Liver (tissue), 7 donors: ENCODE measurements at regions not wholly inside any gene's neighbourhood (a gene's known extent, or its start where the extent isn't known, plus 50 kb on each side); places are given as distances from the start of the nearest gene placed in this dataset.

Experiments used
- DNase-seq: peaks from one replicate; pipeline ENCODE4 v3.0.0-alpha.2; 2017; ENCODE audit warnings: low spot score
- H3K27ac ChIP-seq, 2 donors: one replicate each; pipeline ENCODE4 v1.7.0; 2013; ENCODE audit warnings: inconsistent platforms in 2 of 2, low read length in 2 of 2, control low read depth in 1 of 2, low read depth in 1 of 2, mild to moderate bottlenecking in 1 of 2
- H3K27me3 ChIP-seq, 4 donors: one replicate each; pipeline versions ENCODE4 v1.6.1 to v1.7.0; 2013; ENCODE audit warnings: low read length in 3 of 4, inconsistent platforms in 1 of 4, mild to moderate bottlenecking in 1 of 4, moderate library complexity in 1 of 4; ENCODE audit not compliant: control insufficient read depth in 4 of 4, insufficient read depth in 4 of 4
- H3K36me3 ChIP-seq, 4 donors: one replicate each; pipeline versions ENCODE4 v1.6.1 to v1.7.0; 2013; ENCODE audit warnings: low read length in 3 of 4, mild to moderate bottlenecking in 3 of 4, low read depth in 1 of 4, moderate library complexity in 1 of 4; ENCODE audit not compliant: control insufficient read depth in 4 of 4, insufficient read depth in 3 of 4
- H3K4me1 ChIP-seq, 4 donors: one replicate each; pipeline versions ENCODE4 v1.6.1 to v1.7.0; 2013; ENCODE audit warnings: low read length in 3 of 4, mild to moderate bottlenecking in 3 of 4, moderate library complexity in 1 of 4; ENCODE audit not compliant: control insufficient read depth in 4 of 4, insufficient read depth in 4 of 4
- H3K4me3 ChIP-seq, 3 donors: one replicate each; pipeline versions ENCODE4 v1.6.1 to v1.7.0; 2013; ENCODE audit warnings: low read length in 3 of 3, control low read depth in 1 of 3, low read depth in 1 of 3, mild to moderate bottlenecking in 1 of 3
- H3K9ac ChIP-seq, 2 donors: one replicate each; pipeline ENCODE4 v1.7.0; 2013; ENCODE audit warnings: low read length in 2 of 2, mild to moderate bottlenecking in 2 of 2, moderate library complexity in 2 of 2, control low read depth in 1 of 2, low read depth in 1 of 2
- H3K9me3 ChIP-seq, 4 donors: one replicate each; pipeline versions ENCODE4 v1.6.1 to v1.7.0; 2013; ENCODE audit warnings: low read length in 3 of 4; ENCODE audit not compliant: control insufficient read depth in 4 of 4
- ATF3 ChIP-seq: IDR thresholded peaks from 2 replicates; pipeline ENCODE4 v1.6.1; 2016; ENCODE audit warnings: antibody characterized with exemption
- EGR1 ChIP-seq, 2 donors: IDR thresholded peaks; 2 replicates each; pipeline ENCODE4 v1.6.1; 2016 to 2018; ENCODE audit warnings: antibody characterized with exemption in 2 of 2, low read depth in 2 of 2
- FOXA1 ChIP-seq: IDR thresholded peaks from 2 replicates; pipeline ENCODE4 v1.6.1; 2016; ENCODE audit warnings: antibody characterized with exemption
- FOXA2 ChIP-seq: IDR thresholded peaks from 2 replicates; pipeline ENCODE4 v1.6.1; 2016; ENCODE audit warnings: antibody characterized with exemption
- GABPA ChIP-seq, 2 donors: IDR thresholded peaks in 1 of 2; conservative IDR thresholded peaks in 1 of 2; 2 replicates each; pipeline ENCODE4 v1.6.1; 2016; ENCODE audit warnings: antibody characterized with exemption in 2 of 2, mild to moderate bottlenecking in 1 of 2, moderate library complexity in 1 of 2
- HNF4A ChIP-seq, 2 donors: conservative IDR thresholded peaks; 2 replicates each; pipeline ENCODE4 v1.6.1; 2016; ENCODE audit warnings: antibody characterized with exemption in 2 of 2, mild to moderate bottlenecking in 2 of 2
- HNF4G ChIP-seq: IDR thresholded peaks from 2 replicates; pipeline ENCODE4 v1.6.1; 2016; ENCODE audit warnings: antibody characterized with exemption
- MAX ChIP-seq: IDR thresholded peaks from 2 replicates; pipeline ENCODE4 v1.6.1; 2016; ENCODE audit warnings: antibody characterized with exemption
- NR2F2 ChIP-seq: IDR thresholded peaks from 2 replicates; pipeline ENCODE4 v1.6.1; 2016; ENCODE audit warnings: antibody characterized with exemption
- RAD21 ChIP-seq, 2 donors: IDR thresholded peaks; 2 replicates each; pipeline ENCODE4 v1.6.1; 2016; ENCODE audit warnings: antibody characterized with exemption in 2 of 2, mild to moderate bottlenecking in 2 of 2
- REST ChIP-seq: IDR thresholded peaks from 2 replicates; pipeline ENCODE4 v1.6.1; 2016; ENCODE audit warnings: antibody characterized with exemption, mild to moderate bottlenecking
- RXRA ChIP-seq, 2 donors: IDR thresholded peaks; 2 replicates each; pipeline ENCODE4 v1.6.1; 2017 to 2018; ENCODE audit warnings: antibody characterized with exemption in 2 of 2, mild to moderate bottlenecking in 1 of 2
- SP1 ChIP-seq: IDR thresholded peaks from 2 replicates; pipeline ENCODE4 v1.6.1; 2018; ENCODE audit warnings: antibody characterized with exemption, mild to moderate bottlenecking
- TAF1 ChIP-seq: conservative IDR thresholded peaks from 2 replicates; pipeline ENCODE4 v1.6.1; 2016; ENCODE audit warnings: antibody characterized with exemption, mild to moderate bottlenecking
- YY1 ChIP-seq: IDR thresholded peaks from 2 replicates; pipeline ENCODE4 v1.6.1; 2016; ENCODE audit warnings: antibody characterized with exemption, mild to moderate bottlenecking
- ZBTB33 ChIP-seq: IDR thresholded peaks from 2 replicates; pipeline ENCODE4 v1.6.1; 2016; ENCODE audit warnings: antibody characterized with exemption
- WGBS: extraction: QIAGEN DNeasy Blood & Tissue Kit; methylation state at CpG from one replicate; pipeline ENCODE4 v1.1.7; 2013; 5-methylcytosine and 5-hydroxymethylcytosine counted together
- donor health status: healthy.
- donor health status: healthy.
- donor health status: healthy.
- donor health status: healthy.

GRCh38 chr4:175048906-175049305 lies 130.7 kb downstream of the ADAM29 start:
- H3K9ac ChIP-seq: no peak overlapping the region
- no peaks in the 10 kb centered on the region for H3K36me3 ChIP-seq
- DNase-seq: no peak
- H3K9me3 ChIP-seq: no peaks in the 10 kb centered on the region
- 67% methylated on average over 4 of the region's 4 CpGs for WGBS
- H3K4me3 ChIP-seq: no peak overlapping the region
- H3K4me1 ChIP-seq: no peaks in the 10 kb centered on the region
- H3K27ac ChIP-seq: no peak overlapping the region
- no peaks in the 10 kb centered on the region for H3K27me3 ChIP-seq
- TF ChIP-seq SP1 (no peak), TAF1 (no peak), RXRA (IDR thresholded peaks at IDR 0.05) (no peak), RAD21 (IDR thresholded peaks at IDR 0.05) (no peak), FOXA1 (no peak), GABPA (IDR thresholded peaks at IDR 0.05 in 1 of 2, conservative IDR thresholded peaks at IDR 0.05 in 1 of 2) (no peak), MAX (no peak), REST (no peak), HNF4G (no peak), ATF3 (no peak), ZBTB33 (no peak), FOXA2 (no peak), YY1 (no peak), NR2F2 (no peak)

GRCh38 chr4:175051974-175052373 lies 133.8 kb downstream of the ADAM29 start:
- TF ChIP-seq FOXA2: no peak
- no peak for TF ChIP-seq EGR1 (IDR thresholded peaks at IDR 0.05; ENCODE audit: low read depth in 2 of 2)
- TF ChIP-seq SP1: no peak
- TF ChIP-seq HNF4A (conservative IDR thresholded peaks at IDR 0.05): no peak
- no peak for TF ChIP-seq REST
- no peak for TF ChIP-seq HNF4G
- no peak for TF ChIP-seq ZBTB33
- Histone ChIP-seq H3K27ac (no peak overlapping the region), H3K36me3 (no peaks in the 10 kb centered on the region), H3K27me3 (no peaks in the 10 kb centered on the region), H3K9me3 (no peaks in the 10 kb centered on the region), H3K4me3 (no peak overlapping the region), H3K9ac (no peak overlapping the region), H3K4me1 (no peaks in the 10 kb centered on the region)
- WGBS: 31% methylated on average over 2 of the region's 2 CpGs
- DNase-seq: no peak
